GM12892 (cell line): ENCODE measurements at regions not wholly inside any gene's neighbourhood (a gene's known extent, or its start where the extent isn't known, plus 50 kb on each side); places are given as distances from the start of the nearest gene placed in this dataset.

Experiments used
- POLR2A ChIP-seq: IDR thresholded peaks from 2 replicates; pipeline ENCODE4 v1.6.1; 2011; ENCODE audit warnings: low read depth, low read length, control low read depth
- POLR2AphosphoS5 ChIP-seq: IDR thresholded peaks from 2 replicates; pipeline ENCODE4 v1.6.1; 2011; ENCODE audit warnings: low read depth, low read length, control low read depth
- TAF1 ChIP-seq: IDR thresholded peaks from 2 replicates; pipeline ENCODE4 v1.6.1; 2011; ENCODE audit warnings: low read depth, mild to moderate bottlenecking, control low read depth, low read length, borderline replicate concordance

DNA sequence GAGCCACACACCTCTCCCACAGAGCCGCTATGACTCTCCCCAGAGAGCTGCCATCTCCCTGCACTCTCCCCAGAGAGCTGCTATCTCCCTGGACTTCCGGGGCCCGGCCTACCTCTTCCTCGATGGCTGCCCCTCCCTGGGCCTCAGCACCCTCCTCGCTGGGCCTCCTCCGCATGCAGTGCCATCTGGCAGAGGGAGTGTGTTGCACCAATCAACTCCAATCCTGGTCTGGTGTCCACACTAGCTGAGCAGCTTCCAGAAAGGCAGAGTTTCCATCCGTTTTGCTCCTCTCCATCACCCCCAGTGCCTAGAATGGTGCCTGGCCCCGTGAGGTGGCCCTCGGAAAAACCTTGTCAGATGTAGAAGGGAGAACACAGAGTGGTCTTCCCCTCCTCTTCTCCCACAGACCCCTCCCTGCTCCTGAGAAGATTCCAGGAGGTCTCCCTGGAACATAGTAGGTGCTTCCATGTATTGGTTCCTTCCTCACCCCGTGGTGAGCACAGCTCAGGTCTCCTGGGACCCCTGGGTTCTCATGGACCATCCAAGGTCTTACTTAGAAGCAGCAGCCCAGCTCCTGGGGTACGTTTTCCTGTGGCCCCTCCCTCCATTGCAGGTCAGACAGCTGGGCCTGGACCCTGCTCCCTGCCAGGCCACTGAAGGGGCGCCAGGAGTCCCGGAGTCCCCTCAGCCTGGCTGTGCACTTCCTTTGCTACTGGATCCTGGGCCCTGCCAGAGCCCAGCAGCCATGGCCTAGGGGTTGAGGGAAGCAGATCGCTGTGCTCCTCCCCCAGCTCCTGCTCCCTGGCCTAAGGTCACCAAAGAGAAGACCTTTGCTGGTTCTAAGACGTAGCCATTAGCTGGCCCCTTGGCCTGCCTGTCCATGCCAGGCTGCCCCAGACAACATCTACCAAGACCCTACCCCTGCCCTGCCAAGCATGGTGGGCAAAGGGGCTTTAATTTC, 233.8 kb upstream of the GSE1 start:
- TF ChIP-seq POLR2A: no peak
- no peak for TF ChIP-seq TAF1
- no peak for TF ChIP-seq POLR2AphosphoS5
